ENCODE measurements at regions not wholly inside any gene's neighbourhood (a gene's known extent, or its start where the extent isn't known, plus 50 kb on each side); places are given as distances from the start of the nearest gene placed in this dataset.

DNA sequence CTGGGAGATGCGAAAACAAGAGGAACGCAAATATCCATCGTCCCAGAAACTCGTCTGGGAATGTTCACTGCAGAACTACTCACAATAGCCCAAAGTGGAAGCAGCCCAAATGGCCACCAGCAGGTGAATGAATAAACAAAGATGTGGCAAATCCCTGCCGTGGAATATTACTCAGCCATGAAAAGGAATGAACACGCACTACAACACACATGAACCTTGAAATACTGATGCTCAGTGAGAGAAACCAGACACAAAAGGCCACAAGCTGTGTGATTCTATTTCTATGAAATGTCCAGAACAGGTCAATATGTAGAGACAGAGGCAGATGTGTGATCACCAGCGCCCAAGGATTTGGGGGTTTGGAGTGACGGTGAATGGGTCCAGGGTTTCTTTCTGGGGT lies 169.8 kb downstream of the IRF8 start:
- Histone ChIP-seq H3K36me3 (ENCODE audit: control insufficient read depth, insufficient read depth, low read length) (no peaks in the 10 kb centered on the region), H3K27me3 (ENCODE audit: control insufficient read depth, insufficient read depth, low read length) (no peaks in the 10 kb centered on the region), H3K9me3 (ENCODE audit: control insufficient read depth, insufficient read depth, low read length) (no peaks in the 10 kb centered on the region), H3K4me1 (ENCODE audit: control insufficient read depth, insufficient read depth, low read length) (no peaks in the 10 kb centered on the region), H3K4me3 (ENCODE audit: low read length) (no peak overlapping the region), H3K27ac (ENCODE audit: low read length) (no peak overlapping the region)
- no peak for DNase-seq (ENCODE audit: low read depth, low spot score)
- no CpG with 5 or more reads among the region's 8 CpGs for WGBS (ENCODE audit: insufficient coverage, insufficient read length)

DNA sequence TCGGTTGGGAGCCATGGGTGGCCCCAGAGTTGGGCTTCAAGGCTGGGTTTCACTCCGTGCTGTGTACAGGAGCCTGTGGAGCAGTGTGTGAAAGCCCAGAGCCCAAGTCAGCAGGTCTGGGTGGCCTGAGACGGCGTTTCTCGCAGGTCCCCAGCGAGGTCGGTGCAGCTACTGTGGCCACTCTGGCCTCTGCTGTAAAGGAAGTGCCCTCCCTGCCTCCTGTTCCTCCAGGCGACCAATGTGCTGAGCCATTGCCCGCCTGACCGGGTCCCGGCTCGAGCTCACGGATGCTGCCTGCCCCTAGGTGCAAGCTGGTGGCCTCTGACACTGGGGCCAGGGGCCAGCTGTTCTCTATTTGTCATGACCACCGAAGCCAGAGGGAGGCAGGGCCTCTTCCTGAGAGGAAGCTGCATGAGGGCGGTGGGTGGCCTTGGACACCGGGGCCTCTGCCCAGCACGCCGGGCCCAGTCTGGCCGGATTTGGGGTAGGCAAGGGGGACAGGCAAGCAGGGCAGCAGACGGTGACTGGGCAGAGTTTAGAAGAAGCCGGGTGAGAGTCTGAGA lies 170.9 kb downstream of the IRF8 start:
- Histone ChIP-seq H3K4me1 (ENCODE audit: control insufficient read depth, insufficient read depth, low read length) (peaks cover 6% of the 10 kb centered on the region; the same call in 1 of the 2 replicates), H3K4me3 (ENCODE audit: low read length) (no peak overlapping the region), H3K27me3 (ENCODE audit: control insufficient read depth, insufficient read depth, low read length) (no peaks in the 10 kb centered on the region), H3K9me3 (ENCODE audit: control insufficient read depth, insufficient read depth, low read length) (no peaks in the 10 kb centered on the region), H3K36me3 (ENCODE audit: control insufficient read depth, insufficient read depth, low read length) (no peaks in the 10 kb centered on the region), H3K27ac (ENCODE audit: low read length) (no peak overlapping the region)
- no CpG with 5 or more reads among the region's 21 CpGs for WGBS (ENCODE audit: insufficient coverage, insufficient read length)
- DNase-seq (ENCODE audit: low read depth, low spot score) = no peak

DNA sequence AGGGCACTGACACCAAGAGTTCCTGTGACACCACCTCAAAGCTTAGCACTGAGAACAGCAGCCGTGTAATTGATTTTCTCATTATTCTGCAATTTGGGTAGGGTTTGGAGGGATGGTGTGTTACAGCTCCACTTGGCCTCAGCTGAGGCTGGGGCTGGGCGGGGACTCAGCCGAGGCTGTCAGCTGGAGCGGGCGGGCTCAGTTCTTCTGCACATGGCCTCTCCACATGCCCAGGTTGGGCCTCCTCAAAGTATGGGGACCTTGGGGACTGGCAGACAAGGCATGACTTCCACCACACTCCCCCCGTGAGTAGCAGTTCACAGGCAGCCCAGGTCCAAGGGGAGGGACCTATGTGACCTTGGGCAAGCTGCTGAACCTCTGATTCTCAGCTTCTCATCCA lies 171.5 kb downstream of the IRF8 start:
- Histone ChIP-seq H3K4me3 (ENCODE audit: low read length) (no peak overlapping the region), H3K36me3 (ENCODE audit: control insufficient read depth, insufficient read depth, low read length) (no peaks in the 10 kb centered on the region), H3K27ac (ENCODE audit: low read length) (no peak overlapping the region), H3K4me1 (ENCODE audit: control insufficient read depth, insufficient read depth, low read length) (peaks cover 6% of the 10 kb centered on the region; the same call in 1 of the 2 replicates), H3K27me3 (ENCODE audit: control insufficient read depth, insufficient read depth, low read length) (no peaks in the 10 kb centered on the region), H3K9me3 (ENCODE audit: control insufficient read depth, insufficient read depth, low read length) (no peaks in the 10 kb centered on the region)
- WGBS (ENCODE audit: insufficient coverage, insufficient read length) = no CpG with 5 or more reads among the region's 6 CpGs
- no peak for DNase-seq (ENCODE audit: low read depth, low spot score)

DNA sequence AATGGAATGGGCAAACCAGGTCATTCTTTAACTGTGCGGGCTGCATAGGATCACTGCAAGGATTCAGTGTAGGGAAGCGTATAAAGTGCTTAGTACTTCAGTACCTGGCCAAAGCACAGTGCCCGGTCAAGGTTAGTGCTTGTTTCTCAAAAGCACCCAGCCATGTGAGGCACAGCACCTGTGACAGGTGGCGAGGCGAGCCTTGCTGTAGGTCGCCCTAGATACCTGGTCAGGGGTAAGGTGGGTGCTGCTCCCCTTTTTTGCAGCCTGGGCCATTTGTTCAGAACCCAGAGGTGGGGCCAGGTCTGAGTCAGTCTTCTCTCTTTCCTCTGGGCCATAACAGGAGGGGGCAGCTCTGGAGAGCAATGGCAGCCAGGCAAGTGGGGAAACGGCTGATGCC lies 172.0 kb downstream of the IRF8 start:
- no peak overlapping the region for H3K27ac ChIP-seq (ENCODE audit: low read length)
- no CpG with 5 or more reads among the region's 7 CpGs for WGBS (ENCODE audit: insufficient coverage, insufficient read length)
- no peak for DNase-seq (ENCODE audit: low read depth, low spot score)

DNA sequence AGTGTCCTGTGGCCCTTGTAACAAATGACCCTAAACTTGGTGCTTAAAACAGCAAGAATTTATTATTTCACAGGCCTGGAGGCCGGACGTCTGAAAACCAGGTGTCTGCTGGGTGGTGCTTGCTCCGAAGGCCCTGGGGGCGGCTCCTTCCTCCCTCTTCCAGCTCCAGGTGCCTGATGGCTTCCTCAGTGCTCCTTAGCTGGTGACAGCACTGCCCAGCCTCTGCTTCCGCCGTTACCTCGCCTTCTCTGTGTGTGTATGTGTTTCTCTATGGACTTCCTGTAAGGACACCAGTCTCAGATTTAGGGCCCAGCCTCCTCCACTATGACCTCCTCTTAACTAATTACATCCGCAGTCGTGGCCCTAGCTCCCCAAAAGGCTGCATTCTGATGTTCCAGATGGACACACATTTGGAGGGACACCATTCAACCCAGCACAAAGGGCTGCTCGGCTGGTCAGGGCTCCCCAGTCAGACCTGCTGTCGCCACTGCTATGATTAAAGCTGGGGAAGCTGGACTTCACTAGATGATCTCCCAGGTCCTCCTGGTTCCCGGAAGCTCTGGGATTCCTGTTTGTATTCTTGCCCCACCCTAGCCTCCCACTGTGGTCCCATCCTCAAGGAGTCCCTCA lies 172.8 kb downstream of the IRF8 start:
- Histone ChIP-seq H3K27me3 (ENCODE audit: control insufficient read depth, insufficient read depth, low read length) (no peaks in the 10 kb centered on the region), H3K9me3 (ENCODE audit: control insufficient read depth, insufficient read depth, low read length) (no peaks in the 10 kb centered on the region), H3K4me3 (ENCODE audit: low read length) (no peak overlapping the region), H3K36me3 (ENCODE audit: control insufficient read depth, insufficient read depth, low read length) (no peaks in the 10 kb centered on the region), H3K4me1 (ENCODE audit: control insufficient read depth, insufficient read depth, low read length) (peaks cover 6% of the 10 kb centered on the region; the same call in 1 of the 2 replicates), H3K27ac (ENCODE audit: low read length) (no peak overlapping the region)
- DNase-seq (ENCODE audit: low read depth, low spot score) = no peak
- WGBS (ENCODE audit: insufficient coverage, insufficient read length) = no CpG with 5 or more reads among the region's 12 CpGs

More for the DNA sequence above, 172.0 kb downstream of the IRF8 start:
- Histone ChIP-seq H3K27me3 (ENCODE audit: control insufficient read depth, insufficient read depth, low read length) (no peaks in the 10 kb centered on the region), H3K36me3 (ENCODE audit: control insufficient read depth, insufficient read depth, low read length) (no peaks in the 10 kb centered on the region), H3K4me1 (ENCODE audit: control insufficient read depth, insufficient read depth, low read length) (peaks cover 6% of the 10 kb centered on the region; the same call in 1 of the 2 replicates), H3K4me3 (ENCODE audit: low read length) (no peak overlapping the region), H3K9me3 (ENCODE audit: control insufficient read depth, insufficient read depth, low read length) (no peaks in the 10 kb centered on the region)

DNA sequence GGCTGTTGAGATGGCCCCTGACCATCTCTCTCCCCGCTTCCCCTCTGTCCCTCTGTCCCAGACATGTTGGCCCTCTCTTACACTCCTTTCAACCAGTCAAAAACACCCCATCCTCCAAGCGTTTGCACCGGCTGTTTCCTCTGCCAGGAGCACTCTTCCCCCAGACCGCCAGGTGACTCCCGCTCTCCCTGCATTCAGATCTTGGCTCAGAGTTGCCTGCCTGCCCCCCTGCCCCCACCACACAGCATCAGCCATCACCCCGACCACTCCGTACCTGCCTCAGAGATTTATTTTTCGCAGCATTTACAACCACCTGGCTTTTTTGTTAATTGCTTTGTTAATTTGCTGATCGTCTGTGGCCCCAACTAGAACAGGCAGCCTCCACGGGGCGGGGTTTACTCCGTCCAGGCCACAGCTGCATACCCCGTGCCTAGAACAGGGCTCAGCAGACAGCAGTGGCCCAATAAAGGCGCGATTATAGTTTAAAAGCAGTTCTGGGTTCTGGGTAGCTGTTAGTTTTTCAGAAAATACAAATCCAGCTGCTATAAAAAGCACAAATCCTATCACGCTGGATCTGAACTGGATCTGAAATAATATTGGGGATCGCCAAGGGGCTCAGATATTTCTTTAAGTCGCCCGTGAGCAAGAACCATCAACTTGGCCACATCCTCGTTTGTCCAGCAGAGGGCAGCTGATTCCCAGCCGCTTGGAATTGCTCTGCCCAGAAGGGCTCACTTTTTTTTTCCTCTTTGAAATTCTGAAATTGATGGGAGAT lies 173.6 kb downstream of the IRF8 start:
- no peaks in the 10 kb centered on the region for H3K9me3 ChIP-seq (ENCODE audit: control insufficient read depth, insufficient read depth, low read length)
- H3K27me3 ChIP-seq (ENCODE audit: control insufficient read depth, insufficient read depth, low read length) = no peaks in the 10 kb centered on the region
- DNase-seq (ENCODE audit: low read depth, low spot score) = peak; percentile 50
- H3K36me3 ChIP-seq (ENCODE audit: control insufficient read depth, insufficient read depth, low read length) = no peaks in the 10 kb centered on the region
- WGBS (ENCODE audit: insufficient coverage, insufficient read length) = no CpG with 5 or more reads among the region's 21 CpGs
- H3K4me3 ChIP-seq (ENCODE audit: low read length) = no peak overlapping the region
- peaks cover 6% of the 10 kb centered on the region; the same call in 1 of the 2 replicates for H3K4me1 ChIP-seq (ENCODE audit: control insufficient read depth, insufficient read depth, low read length)
- H3K27ac ChIP-seq (ENCODE audit: low read length) = no peak overlapping the region

DNA sequence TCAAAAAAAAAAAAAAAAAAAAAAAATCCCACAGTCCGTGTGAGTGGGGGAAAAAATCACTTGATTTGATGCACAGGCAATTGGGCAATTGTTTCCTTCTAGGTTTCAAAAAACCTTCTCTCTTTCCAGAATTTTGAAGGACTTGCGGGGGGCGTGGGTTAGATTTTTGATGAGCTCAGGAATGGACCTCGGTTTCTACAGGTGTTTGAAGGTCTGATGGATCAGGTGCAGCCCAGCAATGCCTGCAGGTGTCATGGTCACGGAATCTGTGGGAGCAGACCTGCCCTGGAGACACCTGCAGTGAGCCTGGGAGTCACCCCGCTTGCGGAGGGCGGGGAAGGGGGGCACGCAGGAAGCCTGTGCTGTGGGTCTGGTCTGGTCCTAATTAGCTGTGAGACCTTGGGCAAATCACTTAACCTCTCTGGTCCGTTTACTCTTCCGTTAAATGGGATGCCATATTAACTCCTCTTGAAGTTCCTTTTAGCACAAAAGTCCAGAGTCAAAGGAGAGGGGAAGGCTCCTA lies 174.2 kb downstream of the IRF8 start:
- Histone ChIP-seq H3K9me3 (ENCODE audit: control insufficient read depth, insufficient read depth, low read length) (no peaks in the 10 kb centered on the region), H3K27me3 (ENCODE audit: control insufficient read depth, insufficient read depth, low read length) (no peaks in the 10 kb centered on the region), H3K4me1 (ENCODE audit: control insufficient read depth, insufficient read depth, low read length) (peaks cover 6% of the 10 kb centered on the region; the same call in 1 of the 2 replicates), H3K4me3 (ENCODE audit: low read length) (no peak overlapping the region), H3K27ac (ENCODE audit: low read length) (no peak overlapping the region), H3K36me3 (ENCODE audit: control insufficient read depth, insufficient read depth, low read length) (no peaks in the 10 kb centered on the region)
- no CpG with 5 or more reads among the region's 11 CpGs for WGBS (ENCODE audit: insufficient coverage, insufficient read length)
- DNase-seq (ENCODE audit: low read depth, low spot score) = no peak

DNA sequence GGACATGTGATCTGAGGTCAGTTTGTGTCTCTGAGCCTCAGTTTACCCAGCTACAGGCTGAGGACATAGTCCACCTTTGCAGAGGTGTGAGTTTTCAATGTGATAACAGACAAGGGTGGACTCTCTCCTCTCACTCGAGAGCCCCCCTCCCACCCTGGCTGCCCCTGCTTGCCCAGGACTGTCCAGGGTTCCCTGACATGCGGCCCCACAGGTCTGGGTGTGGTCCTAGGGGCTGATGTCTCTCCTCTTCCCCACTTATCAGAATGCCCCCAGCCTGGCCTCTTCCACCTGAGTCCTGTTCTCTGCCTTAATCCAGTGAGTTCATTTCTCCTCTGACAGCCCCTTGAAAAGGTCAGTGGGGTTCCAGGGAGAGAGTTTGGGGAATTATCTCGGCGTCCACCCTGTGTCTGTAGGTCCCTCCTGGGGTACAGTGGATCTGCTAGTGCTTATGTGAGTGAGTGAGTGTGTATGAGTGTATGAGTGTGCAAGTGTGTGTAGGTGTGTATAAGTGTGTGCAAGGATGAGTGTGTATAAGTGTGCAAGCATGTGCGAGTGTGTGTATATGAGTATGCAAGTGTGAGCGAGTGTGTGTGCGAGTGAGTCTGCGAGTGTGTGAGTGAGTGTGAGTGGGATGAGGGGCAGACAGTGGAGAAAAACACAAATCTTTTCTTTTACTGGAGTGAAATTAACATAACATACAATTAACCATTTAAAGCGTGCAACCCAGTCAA lies 175.0 kb downstream of the IRF8 start:
- H3K4me1 ChIP-seq (ENCODE audit: control insufficient read depth, insufficient read depth, low read length) = peaks cover 6% of the 10 kb centered on the region; the same call in 1 of the 2 replicates
- H3K27me3 ChIP-seq (ENCODE audit: control insufficient read depth, insufficient read depth, low read length) = no peaks in the 10 kb centered on the region
- 100% methylated on average over 4 of the region's 9 CpGs for WGBS (ENCODE audit: insufficient coverage, insufficient read length)
- no peaks in the 10 kb centered on the region for H3K36me3 ChIP-seq (ENCODE audit: control insufficient read depth, insufficient read depth, low read length)
- H3K4me3 ChIP-seq (ENCODE audit: low read length) = no peak overlapping the region
- H3K9me3 ChIP-seq (ENCODE audit: control insufficient read depth, insufficient read depth, low read length) = no peaks in the 10 kb centered on the region
- DNase-seq (ENCODE audit: low read depth, low spot score) = no peak
- H3K27ac ChIP-seq (ENCODE audit: low read length) = no peak overlapping the region

DNA sequence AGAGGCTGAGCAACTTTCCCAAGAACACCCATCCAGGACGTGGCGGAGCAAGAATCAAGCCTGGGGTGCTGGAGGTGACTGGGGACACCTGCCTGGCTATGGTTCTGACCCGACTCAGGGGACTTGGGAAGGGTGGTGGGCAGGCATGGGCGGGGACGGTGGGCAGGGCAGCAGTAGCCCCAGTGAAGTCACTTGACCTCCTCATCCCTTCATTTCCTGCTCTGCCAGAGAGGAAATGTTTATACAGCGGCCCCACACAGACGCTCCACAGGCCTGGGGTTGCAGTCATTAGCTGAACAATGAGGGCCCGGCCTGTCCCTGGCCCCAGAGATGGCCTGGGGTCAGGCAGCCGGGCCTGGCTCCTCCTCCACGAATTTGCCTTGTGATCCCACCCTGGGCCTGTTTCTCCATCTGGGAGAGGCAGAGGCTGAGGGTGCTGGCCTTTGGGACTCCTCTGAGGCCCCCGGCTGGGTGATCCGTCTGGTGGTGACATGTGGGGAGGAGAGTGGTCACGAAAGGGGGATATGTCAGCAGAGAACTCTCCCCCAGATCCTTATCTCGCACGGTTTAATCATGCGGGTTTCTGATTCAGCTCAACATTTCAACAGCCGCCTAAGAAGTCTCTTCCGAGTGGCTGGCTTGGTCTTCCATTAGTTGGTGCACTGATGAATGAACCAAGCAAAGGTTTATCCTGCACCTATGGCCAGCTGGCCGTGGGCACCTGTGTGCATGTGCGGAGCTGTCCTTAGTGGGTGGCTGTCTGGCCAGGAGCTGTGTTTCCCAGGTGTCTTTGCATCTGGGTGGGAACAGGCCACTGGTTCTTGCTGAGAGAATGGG lies 175.9 kb downstream of the IRF8 start:
- no CpG with 5 or more reads among the region's 20 CpGs for WGBS (ENCODE audit: insufficient coverage, insufficient read length)
- Histone ChIP-seq H3K9me3 (ENCODE audit: control insufficient read depth, insufficient read depth, low read length) (no peaks in the 10 kb centered on the region), H3K27ac (ENCODE audit: low read length) (no peak overlapping the region)

More for the DNA sequence above, 175.9 kb downstream of the IRF8 start:
- no peak for DNase-seq (ENCODE audit: low read depth, low spot score)
- Histone ChIP-seq H3K27me3 (ENCODE audit: control insufficient read depth, insufficient read depth, low read length) (no peaks in the 10 kb centered on the region), H3K4me3 (ENCODE audit: low read length) (no peak overlapping the region), H3K4me1 (ENCODE audit: control insufficient read depth, insufficient read depth, low read length) (peaks cover 6% of the 10 kb centered on the region; the same call in 1 of the 2 replicates), H3K36me3 (ENCODE audit: control insufficient read depth, insufficient read depth, low read length) (no peaks in the 10 kb centered on the region)
